Common myeloid progenitor, CD34-positive (primary cell): ENCODE measurements at regions not wholly inside any gene's neighbourhood (a gene's known extent, or its start where the extent isn't known, plus 50 kb on each side); places are given as distances from the start of the nearest gene placed in this dataset.
"Not testable (repeated sequence)": the region's sequence is repeated elsewhere in the genome, so short reads cannot be mapped to it uniquely, and the experiment has no call there.

Experiments
- CTCF ChIA-PET: fragments of 350-600 bp; sonication (Branson Sonifier 250); formaldehyde crosslinking; loops from one replicate; lab custom pipeline; 2021; ENCODE audit warnings: antibody characterized with exemption; lab: Charles Lee
- POLR2A ChIA-PET: fragments of 350-600 bp; sonication (Branson Sonifier 250); formaldehyde crosslinking; loops from one replicate; lab custom pipeline; 2021; ENCODE audit warnings: antibody characterized with exemption; lab: Charles Lee
- DNase-seq, 3 donors: peaks; one replicate each; pipeline versions ENCODE4 v3.0.0 to v3.0.0-alpha.2; 2013
- H3K27ac ChIP-seq, 2 experiments: 1 replicate in 1 of 2; 2 replicates in 1 of 2; pipeline ENCODE4 v1.7.0; 2013; ENCODE audit warnings: inconsistent platforms in 2 of 2, low read length in 2 of 2, mild to moderate bottlenecking in 2 of 2, low read depth in 1 of 2, moderate library complexity in 1 of 2; ENCODE audit not compliant: severe bottlenecking in 2 of 2, insufficient read depth in 1 of 2, poor library complexity in 1 of 2
- H3K27me3 ChIP-seq, 5 experiments: replicated peaks in 2 of 5; 1 replicate in 3 of 5; 2 replicates in 2 of 5; pipeline versions ENCODE4 v1.6.1 to v1.7.0; 2013; ENCODE audit warnings: low read length in 4 of 5, mild to moderate bottlenecking in 2 of 5, moderate library complexity in 2 of 5, inconsistent platforms in 1 of 5; ENCODE audit not compliant: insufficient read depth in 5 of 5, control insufficient read depth in 4 of 5
- H3K36me3 ChIP-seq, 4 experiments: 1 replicate in 2 of 4; 2 replicates in 2 of 4; pipeline versions ENCODE4 v1.6.1 to v1.7.0; 2013; ENCODE audit warnings: low read length in 3 of 4, control low read depth in 1 of 4, mild to moderate bottlenecking in 1 of 4; ENCODE audit not compliant: control insufficient read depth in 4 of 4, insufficient read depth in 4 of 4
- H3K4me1 ChIP-seq, 4 experiments: 1 replicate in 3 of 4; 2 replicates in 1 of 4; pipeline versions ENCODE4 v1.6.1 to v1.7.1; 2013; ENCODE audit warnings: low read length in 3 of 4, mild to moderate bottlenecking in 3 of 4, control low read depth in 1 of 4, inconsistent platforms in 1 of 4, moderate library complexity in 1 of 4; ENCODE audit not compliant: control insufficient read depth in 4 of 4, insufficient read depth in 4 of 4; ENCODE audit errors: control extremely low read depth in 1 of 4
- H3K4me3 ChIP-seq, 7 experiments: 1 replicate in 4 of 7; 2 replicates in 3 of 7; pipeline versions ENCODE4 v1.5.1 to v1.7.0; 2013; ENCODE audit warnings: mild to moderate bottlenecking in 7 of 7, low read length in 6 of 7, moderate library complexity in 6 of 7, inconsistent platforms in 2 of 7, low read depth in 2 of 7, control low read depth in 1 of 7; ENCODE audit not compliant: insufficient read depth in 4 of 7, control insufficient read depth in 1 of 7; ENCODE audit errors: extremely low read depth in 1 of 7
- H3K9me3 ChIP-seq, 5 experiments: 1 replicate in 4 of 5; 2 replicates in 1 of 5; pipeline versions ENCODE4 v1.6.1 to v1.7.1; 2013; ENCODE audit warnings: low read length in 4 of 5, mild to moderate bottlenecking in 2 of 5, inconsistent platforms in 1 of 5, low read depth in 1 of 5, moderate library complexity in 1 of 5; ENCODE audit not compliant: control insufficient read depth in 4 of 5, insufficient read depth in 2 of 5; ENCODE audit errors: control extremely low read depth in 1 of 5
- WGBS: methylation state at CpG from one replicate; pipeline ENCODE4 v1.1.5; 2013; ENCODE audit not compliant: insufficient coverage; 5-methylcytosine and 5-hydroxymethylcytosine counted together

DNA sequence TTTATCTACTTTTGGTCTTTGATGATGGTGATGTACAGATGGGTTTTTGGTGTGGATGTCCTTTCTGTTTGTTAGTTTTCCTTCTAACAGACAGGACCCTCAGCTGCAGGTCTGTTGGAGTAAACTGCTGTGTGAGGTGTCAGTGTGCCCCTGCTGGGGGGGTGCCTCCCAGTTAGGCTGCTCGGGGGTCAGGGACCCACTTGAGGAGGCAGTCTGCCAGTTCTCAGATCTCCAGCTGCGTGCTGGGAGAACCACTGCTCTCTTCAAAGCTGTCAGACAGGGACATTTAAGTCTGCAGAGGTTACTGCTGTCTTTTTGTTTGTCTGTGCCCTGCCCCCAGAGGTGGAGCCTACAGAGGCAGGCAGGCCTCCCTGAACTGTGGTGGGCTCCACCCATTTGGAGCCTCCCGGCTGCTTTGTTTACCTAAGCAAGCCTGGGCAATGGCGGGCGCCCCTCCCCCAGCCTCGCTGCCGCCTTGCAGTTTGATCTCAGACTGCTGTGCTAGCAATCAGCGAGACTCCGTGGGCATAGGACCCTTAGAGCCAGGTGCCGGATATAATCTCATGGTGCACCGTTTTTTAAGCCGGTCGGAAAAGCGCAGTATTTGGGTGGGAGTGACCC, 433.7 kb downstream of the CCSER2 start:
- CTCF ChIA-PET, H3K9me3 ChIP-seq, H3K27ac ChIP-seq: not testable (repeated sequence)

DNA sequence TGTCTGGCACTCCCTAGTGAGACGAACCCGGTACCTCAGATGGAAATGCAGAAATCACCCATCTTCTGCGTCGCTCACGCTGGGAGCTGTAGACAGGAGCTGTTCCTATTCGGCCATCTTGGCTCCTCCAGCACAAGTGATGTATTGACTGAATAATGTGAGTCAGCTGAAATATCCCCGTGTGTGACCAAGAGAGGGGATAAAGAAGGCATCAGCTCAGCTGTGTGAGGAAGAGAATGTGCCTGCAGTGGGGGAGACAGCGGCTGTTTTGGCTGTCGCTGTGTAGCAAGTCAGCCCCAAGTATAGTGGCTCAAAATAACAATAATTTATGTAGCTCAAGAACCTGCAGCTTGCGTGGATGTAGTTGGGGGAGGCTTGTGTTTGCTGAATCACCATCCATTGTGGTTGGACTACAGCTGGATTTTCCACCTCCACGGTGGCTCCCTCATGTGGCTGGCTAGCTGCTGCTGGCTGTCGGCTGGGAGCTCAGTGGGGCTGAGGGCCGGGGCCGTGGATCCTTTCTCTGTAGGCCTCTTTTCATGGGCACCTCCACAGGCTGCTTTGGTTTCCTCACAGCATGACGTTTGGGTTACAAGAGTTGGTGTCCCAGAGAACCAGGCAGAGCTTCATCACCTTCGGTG, 434.5 kb downstream of the CCSER2 start:
- Histone ChIP-seq H3K36me3 (no peaks in the 10 kb centered on the region), H3K4me1 (no peaks in the 10 kb centered on the region), H3K9me3 (no peaks in the 10 kb centered on the region), H3K27ac (no peak overlapping the region), H3K27me3 (no peaks in the 10 kb centered on the region), H3K4me3 (no peak overlapping the region)
- ChIA-PET CTCF (no interaction called here), POLR2A (no interaction called here)
- 94% methylated on average over 12 of the region's 16 CpGs for WGBS
- DNase-seq = no peak

More for the DNA sequence above, 433.7 kb downstream of the CCSER2 start:
- H3K36me3 ChIP-seq, H3K4me3 ChIP-seq, H3K27me3 ChIP-seq, POLR2A ChIA-PET, DNase-seq, H3K4me1 ChIP-seq: not testable (repeated sequence)
- 67% methylated on average over 6 of the region's 14 CpGs for WGBS

- CTCF ChIA-PET = no interaction called here
- 75% methylated on average over 3 of the region's 3 CpGs for WGBS
- no peak for DNase-seq
- POLR2A ChIA-PET = no interaction called here
- Histone ChIP-seq H3K4me1 (no peaks in the 10 kb centered on the region), H3K4me3 (no peak overlapping the region), H3K36me3 (no peaks in the 10 kb centered on the region), H3K9me3 (no peaks in the 10 kb centered on the region), H3K27me3 (no peaks in the 10 kb centered on the region), H3K27ac (no peak overlapping the region)
Observed at GRCh38 chr10:84763965-84764364, 435.6 kb downstream of the CCSER2 start.

DNA sequence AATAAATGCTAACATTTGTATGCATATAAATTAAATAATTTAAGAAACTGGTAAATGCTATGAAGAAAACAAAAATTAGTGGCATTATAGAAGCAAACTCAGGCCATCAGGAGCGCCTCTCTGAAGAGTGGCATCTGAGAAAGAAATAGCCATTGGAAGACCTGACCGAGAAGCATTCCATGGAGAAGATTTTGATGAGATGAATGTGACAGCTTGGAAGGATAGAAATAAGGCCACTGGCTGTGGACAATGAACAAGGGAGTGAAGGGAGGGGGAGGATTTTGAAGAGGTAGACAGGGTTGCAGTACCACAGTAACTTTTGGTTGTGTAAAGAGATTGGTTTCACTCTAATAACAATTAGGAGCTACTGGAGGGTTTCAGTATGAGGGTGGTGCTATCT, 436.7 kb downstream of the CCSER2 start:
- Histone ChIP-seq H3K36me3 (no peaks in the 10 kb centered on the region), H3K27me3 (no peaks in the 10 kb centered on the region), H3K9me3 (no peaks in the 10 kb centered on the region), H3K4me1 (no peaks in the 10 kb centered on the region), H3K27ac (no peak overlapping the region), H3K4me3 (no peak overlapping the region)
- POLR2A ChIA-PET = no interaction called here
- DNase-seq = no peak
- CTCF ChIA-PET = no interaction called here
- 97% methylated on average over 2 of the region's 2 CpGs for WGBS

DNA sequence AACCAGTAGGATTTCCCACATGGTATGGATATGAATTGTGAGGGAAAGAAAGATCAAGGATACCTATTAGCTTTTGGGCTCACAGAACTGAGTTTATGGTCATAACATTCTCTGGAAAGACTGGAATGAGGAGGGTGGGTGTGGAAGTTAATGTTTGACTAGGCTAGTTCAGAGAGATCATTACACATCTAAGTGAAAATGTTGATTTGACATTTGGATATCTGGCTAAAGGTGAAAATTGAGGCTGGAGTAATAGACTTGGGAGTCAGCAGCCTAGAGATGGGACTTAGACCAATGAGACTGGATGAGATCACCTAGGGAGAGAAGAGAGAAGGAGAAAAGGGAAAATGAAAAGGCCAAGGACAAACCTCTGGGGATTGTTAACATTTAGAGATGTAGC, 437.3 kb downstream of the CCSER2 start:
- no peaks in the 10 kb centered on the region for H3K9me3 ChIP-seq
- no peak for DNase-seq
- POLR2A ChIA-PET = no interaction called here
- H3K27ac ChIP-seq = no peak overlapping the region
- no peaks in the 10 kb centered on the region for H3K36me3 ChIP-seq
- no peak overlapping the region for H3K4me3 ChIP-seq
- H3K27me3 ChIP-seq = no peaks in the 10 kb centered on the region
- CTCF ChIA-PET = no interaction called here
- H3K4me1 ChIP-seq = no peaks in the 10 kb centered on the region

GRCh38 chr10:84766923-84767322, 438.5 kb downstream of the CCSER2 start:
- Histone ChIP-seq H3K27me3 (no peaks in the 10 kb centered on the region), H3K4me1 (no peaks in the 10 kb centered on the region), H3K9me3 (no peaks in the 10 kb centered on the region), H3K27ac (no peak overlapping the region), H3K36me3 (no peaks in the 10 kb centered on the region), H3K4me3 (no peak overlapping the region)
- no peak for DNase-seq
- ChIA-PET POLR2A (no interaction called here), CTCF (no interaction called here)
- WGBS = 93% methylated on average over 9 of the region's 13 CpGs

DNA sequence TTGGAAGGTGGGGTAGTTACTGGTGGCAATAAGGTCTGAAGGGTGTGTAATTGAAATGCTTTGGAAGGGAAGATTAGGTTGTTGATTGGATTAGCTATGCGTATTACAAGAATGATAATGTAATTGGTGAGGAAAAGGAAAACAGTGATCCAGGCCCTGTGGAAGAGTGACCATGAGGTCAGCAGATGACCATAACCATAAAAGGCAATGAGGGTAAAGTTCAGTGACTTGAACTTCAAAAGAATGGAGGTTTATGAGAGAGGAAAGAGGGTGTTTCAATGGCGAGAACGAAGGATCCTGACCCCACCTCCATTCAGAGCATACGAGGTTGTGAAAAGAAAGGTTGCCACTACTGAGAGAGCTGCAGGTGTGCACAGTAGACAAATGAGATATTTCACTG, 439.7 kb downstream of the CCSER2 start:
- POLR2A ChIA-PET = no interaction called here
- WGBS = 100% methylated on average over 3 of the region's 4 CpGs
- no peak overlapping the region for H3K27ac ChIP-seq
- no peak for DNase-seq
- no peaks in the 10 kb centered on the region for H3K9me3 ChIP-seq
- CTCF ChIA-PET = no interaction called here
- no peak overlapping the region for H3K4me3 ChIP-seq
- no peaks in the 10 kb centered on the region for H3K4me1 ChIP-seq
- no peaks in the 10 kb centered on the region for H3K27me3 ChIP-seq
- H3K36me3 ChIP-seq = no peaks in the 10 kb centered on the region
